SK-N-SH treated with all-trans-retinoic acid at 6 μM for 48 hours (cell line): ENCODE measurements at regions not wholly inside any gene's neighbourhood (a gene's known extent, or its start where the extent isn't known, plus 50 kb on each side); places are given as distances from the start of the nearest gene placed in this dataset.

Experiments used
- ATAC-seq: fragments of 200-7000 bp; cut with Tn5 transposase; 3 replicates; pipeline ENCODE4 v1.9.1; 2020; ENCODE audit warnings: mild to moderate bottlenecking, moderate library complexity
- ARNTL ChIP-seq: fragments of 450-650 bp; formaldehyde crosslinking; IDR thresholded peaks from 2 replicates; pipeline ENCODE4 v1.5.0; 2020; ENCODE audit warnings: low read depth, mild to moderate bottlenecking, moderate library complexity, borderline replicate concordance
- CSDC2 ChIP-seq: fragments of 250-450 bp; sonication (Bioruptor Pico); IDR thresholded peaks from 2 replicates; pipeline ENCODE4 v1.5.0; 2020; ENCODE audit warnings: mild to moderate bottlenecking, moderate library complexity
- GLIS3 ChIP-seq: fragments of 250-450 bp; sonication (Bioruptor Pico); IDR thresholded peaks from 2 replicates; pipeline ENCODE4 v1.5.0; 2020; ENCODE audit warnings: mild to moderate bottlenecking, moderate library complexity
- ISL1 ChIP-seq: fragments of 250-450 bp; sonication (Bioruptor Pico); IDR thresholded peaks from 2 replicates; pipeline ENCODE4 v2.1.2; 2022; ENCODE audit warnings: mild to moderate bottlenecking, moderate library complexity
- PPARA ChIP-seq: fragments of 250-450 bp; sonication (Bioruptor Pico); IDR thresholded peaks from 2 replicates; pipeline ENCODE4 v1.5.0; 2020; ENCODE audit warnings: mild to moderate bottlenecking, borderline replicate concordance
- SNAI2 ChIP-seq: fragments of 250-450 bp; sonication (Bioruptor Pico); IDR thresholded peaks from 2 replicates; pipeline ENCODE4 v1.5.0; 2020; ENCODE audit warnings: mild to moderate bottlenecking, moderate library complexity
- TCF4 ChIP-seq: fragments of 250-450 bp; sonication (Bioruptor Pico); IDR thresholded peaks from 2 replicates; pipeline ENCODE4 v1.8.0; 2021; ENCODE audit warnings: mild to moderate bottlenecking, moderate library complexity, borderline replicate concordance
- TOX ChIP-seq: fragments of 250-450 bp; sonication (Bioruptor Pico); IDR thresholded peaks from 2 replicates; pipeline ENCODE4 v1.8.0; 2021; ENCODE audit warnings: mild to moderate bottlenecking, moderate library complexity, borderline replicate concordance
- ZC3H10 ChIP-seq: fragments of 250-450 bp; sonication (Bioruptor Pico); IDR thresholded peaks from 2 replicates; pipeline ENCODE4 v1.5.1; 2021; ENCODE audit warnings: mild to moderate bottlenecking, moderate library complexity
- ZFP3 ChIP-seq: fragments of 250-450 bp; sonication (Bioruptor Pico); IDR thresholded peaks from 2 replicates; pipeline ENCODE4 v1.5.0; 2020; ENCODE audit warnings: mild to moderate bottlenecking, moderate library complexity
- ZFP30 ChIP-seq: fragments of 450-650 bp; formaldehyde crosslinking; IDR thresholded peaks from 2 replicates; pipeline ENCODE4 v1.5.0; 2022; ENCODE audit warnings: mild to moderate bottlenecking, moderate library complexity
- ZNF8 ChIP-seq: fragments of 450-650 bp; formaldehyde crosslinking; IDR thresholded peaks from 2 replicates; pipeline ENCODE4 v1.5.0; 2020; ENCODE audit warnings: mild to moderate bottlenecking, moderate library complexity
- TF ChIP-seq, protein P1 (sequence below): fragments of 250-450 bp; sonication (Bioruptor Pico); IDR thresholded peaks from 2 replicates; pipeline ENCODE4 v1.5.1; 2020; ENCODE audit warnings: low read depth, mild to moderate bottlenecking, moderate library complexity
- TF ChIP-seq, protein P2 (sequence below): fragments of 250-450 bp; sonication (Bioruptor Pico); IDR thresholded peaks from 2 replicates; pipeline ENCODE4 v1.5.1; 2021; ENCODE audit warnings: mild to moderate bottlenecking, moderate library complexity
- TF ChIP-seq, protein P3 (sequence below): fragments of 250-450 bp; sonication (Bioruptor Pico); IDR thresholded peaks from 2 replicates; pipeline ENCODE4 v1.8.0; 2020; ENCODE audit warnings: mild to moderate bottlenecking, moderate library complexity, borderline replicate concordance

DNA sequence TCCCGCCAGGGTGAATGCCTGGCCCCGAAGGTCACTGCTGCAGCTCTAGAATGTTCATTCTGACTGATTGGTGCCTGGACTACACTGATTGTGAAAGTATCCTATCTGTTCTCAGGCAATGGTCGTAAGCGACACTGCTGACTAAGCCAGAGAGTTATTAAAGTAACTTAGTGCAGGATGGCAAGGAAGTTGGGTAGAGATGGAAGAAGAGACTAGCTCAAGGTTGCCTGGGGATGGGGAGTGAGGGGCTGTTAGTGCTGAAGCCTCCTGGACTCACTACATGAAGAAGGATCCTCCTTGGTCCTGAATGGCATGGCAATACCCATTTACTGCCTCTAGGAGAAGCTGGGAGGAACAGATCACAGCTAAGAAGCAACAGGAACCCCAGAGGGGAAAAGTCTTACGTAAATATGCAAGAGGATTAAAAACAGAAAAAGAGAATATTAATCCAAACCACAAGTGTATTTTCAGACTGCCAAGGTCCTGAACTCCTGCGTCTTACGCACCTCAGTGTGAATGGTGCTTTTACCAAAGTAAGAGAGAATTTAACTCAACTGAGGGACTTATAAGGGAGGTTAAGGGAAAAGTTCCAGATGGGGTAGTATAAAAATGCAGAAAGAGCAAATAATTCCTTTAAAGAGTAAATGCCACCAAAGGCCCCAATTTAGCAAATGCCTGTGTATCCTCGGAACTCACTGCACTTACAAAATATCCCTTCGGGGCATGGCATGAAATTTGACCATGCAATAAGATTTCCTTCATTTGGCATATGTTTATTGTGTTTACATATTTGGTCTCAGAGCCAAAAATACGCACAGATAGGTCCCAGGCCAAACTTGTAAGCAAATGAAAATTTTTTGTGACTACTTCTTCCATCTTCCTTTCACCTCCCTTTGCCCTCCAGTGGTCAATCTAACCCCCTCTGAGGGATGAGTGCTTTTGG lies 64.0 kb upstream of the DGKG start (continued):
- TF ChIP-seq, protein P1, sequence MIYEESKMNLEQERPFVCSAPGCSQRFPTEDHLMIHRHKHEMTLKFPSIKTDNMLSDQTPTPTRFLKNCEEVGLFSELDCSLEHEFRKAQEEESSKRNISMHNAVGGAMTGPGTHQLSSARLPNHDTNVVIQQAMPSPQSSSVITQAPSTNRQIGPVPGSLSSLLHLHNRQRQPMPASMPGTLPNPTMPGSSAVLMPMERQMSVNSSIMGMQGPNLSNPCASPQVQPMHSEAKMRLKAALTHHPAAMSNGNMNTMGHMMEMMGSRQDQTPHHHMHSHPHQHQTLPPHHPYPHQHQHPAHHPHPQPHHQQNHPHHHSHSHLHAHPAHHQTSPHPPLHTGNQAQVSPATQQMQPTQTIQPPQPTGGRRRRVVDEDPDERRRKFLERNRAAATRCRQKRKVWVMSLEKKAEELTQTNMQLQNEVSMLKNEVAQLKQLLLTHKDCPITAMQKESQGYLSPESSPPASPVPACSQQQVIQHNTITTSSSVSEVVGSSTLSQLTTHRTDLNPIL (CRISPR knock-in tag), result no peak
- no peak for TF ChIP-seq GLIS3 (CRISPR knock-in tag)

DNA sequence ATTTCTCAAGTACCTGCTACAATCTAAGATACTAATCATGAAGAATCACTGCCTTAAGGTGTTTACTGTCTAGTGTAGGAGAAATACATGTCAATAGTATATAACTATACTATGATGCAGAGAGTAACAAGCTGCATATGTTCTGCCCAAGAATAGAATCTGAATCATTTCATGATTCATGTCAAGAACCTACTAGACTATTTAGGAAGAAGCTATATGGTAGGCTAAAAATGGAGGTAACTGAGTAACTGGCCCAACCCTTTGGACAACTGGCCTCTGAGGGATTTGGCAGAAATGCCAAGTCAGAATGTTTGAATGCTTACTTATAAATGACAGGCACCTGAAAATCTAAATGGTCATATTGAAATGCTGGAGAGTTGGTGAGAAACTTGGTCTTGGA lies 59.9 kb upstream of the DGKG start:
- no peak for ATAC-seq
- TF ChIP-seq ZC3H10 (CRISPR knock-in tag) (no peak), ZNF8 (CRISPR knock-in tag) (no peak), ZFP3 (CRISPR knock-in tag) (no peak), ARNTL (CRISPR knock-in tag) (no peak), TOX (no peak), ZFP30 (CRISPR knock-in tag) (no peak)

DNA sequence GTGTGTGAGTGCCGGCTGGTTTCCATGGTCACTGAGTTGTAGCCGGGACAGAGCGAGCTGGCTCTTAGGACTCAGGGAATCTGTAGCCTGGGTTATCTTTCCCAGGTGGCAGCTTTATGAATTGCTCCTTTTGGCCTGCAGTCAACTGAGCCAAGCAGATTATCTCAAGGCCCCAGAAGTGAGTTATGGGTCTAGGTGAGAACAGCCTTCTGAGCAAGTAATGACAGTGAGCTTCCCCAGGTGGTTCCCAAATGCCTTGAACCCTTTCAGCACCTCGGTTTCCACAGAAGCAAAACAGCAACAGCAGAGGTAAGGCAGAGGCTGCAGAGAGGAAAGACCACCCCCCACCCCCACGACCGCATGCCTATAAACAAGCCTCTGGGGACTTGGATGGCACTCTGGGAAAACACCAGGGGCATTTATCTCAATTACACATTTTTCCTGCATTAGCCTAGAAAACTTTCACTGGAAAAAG lies 56.7 kb upstream of the DGKG start:
- peak; percentile 11; the same call in 1 of the 3 replicates for ATAC-seq
- TF ChIP-seq TCF4 (CRISPR knock-in tag) (peak; percentile 53; the same call in 1 of the 2 replicates), ISL1 (CRISPR knock-in tag) (peak; percentile 83), PPARA (CRISPR knock-in tag) (no peak), CSDC2 (CRISPR knock-in tag) (no peak)
- TF ChIP-seq, protein P1 (CRISPR knock-in tag), result 0 out of 2 replicates have a peak, but pooled peaks have one; percentile 13

DNA sequence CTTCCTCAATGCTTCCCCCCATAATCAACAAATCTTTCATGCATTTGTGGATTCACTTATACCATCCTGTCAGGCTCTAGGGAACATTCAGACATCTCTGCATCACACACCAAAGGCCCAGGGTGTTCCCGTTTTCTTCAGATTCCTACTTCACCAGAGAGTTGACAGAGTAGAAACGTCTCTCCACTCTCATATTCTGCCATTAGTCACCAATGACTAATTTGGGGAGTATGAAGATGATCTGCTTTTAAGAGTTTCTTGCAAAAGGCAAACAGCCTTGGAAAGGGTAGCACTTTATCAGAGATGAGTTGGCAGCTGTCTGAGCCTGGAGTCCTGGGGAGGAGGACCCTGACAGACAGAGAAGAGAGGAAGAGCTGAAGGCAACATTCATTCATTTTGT lies 55.8 kb upstream of the DGKG start:
- peak; percentile 68 for ATAC-seq
- peak; percentile 73 for TF ChIP-seq ISL1 (CRISPR knock-in tag)
- 0 out of 2 replicates have a peak, but pooled peaks have one; percentile 15 for TF ChIP-seq ZC3H10 (CRISPR knock-in tag)
- TF ChIP-seq ZNF8 (CRISPR knock-in tag), result no peak
- TF ChIP-seq, all 23 proteins: peak for 2

DNA sequence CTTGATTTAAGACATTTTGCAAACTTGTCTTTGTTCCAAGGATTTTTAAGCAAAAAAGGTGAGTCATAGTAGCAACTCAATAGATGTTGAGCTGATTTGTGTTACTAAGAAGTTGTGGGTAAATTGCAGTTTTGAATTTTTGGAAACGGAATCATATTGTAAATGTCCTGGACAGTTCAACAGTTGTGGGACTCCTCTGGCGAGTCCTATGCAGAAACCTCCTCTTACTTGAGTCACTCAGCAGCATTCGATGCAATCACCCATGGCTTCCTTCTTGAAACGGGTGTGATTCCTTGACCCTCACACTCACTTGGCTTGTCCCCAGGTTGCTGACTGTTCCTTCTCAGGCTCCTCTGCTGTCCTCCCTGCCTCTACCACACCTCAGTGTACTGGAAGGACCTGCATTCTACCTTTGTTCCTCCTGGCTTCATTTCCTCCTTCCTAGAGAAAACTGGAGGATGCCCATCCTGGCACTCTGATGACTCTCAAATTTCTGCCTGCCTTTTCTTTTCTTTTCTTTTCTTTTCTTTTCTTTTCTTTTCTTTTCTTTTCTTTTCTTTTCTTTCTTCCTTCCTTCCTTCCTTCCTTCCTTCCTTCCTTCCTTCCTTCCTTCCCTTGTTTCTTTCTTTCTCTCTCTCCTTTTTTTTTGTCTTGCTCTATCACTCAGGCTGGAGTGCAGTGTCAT lies 52.8 kb upstream of the DGKG start:
- ATAC-seq, result peak; percentile 68
- TF ChIP-seq GLIS3 (CRISPR knock-in tag), result no peak
- TF ChIP-seq, protein P2, sequence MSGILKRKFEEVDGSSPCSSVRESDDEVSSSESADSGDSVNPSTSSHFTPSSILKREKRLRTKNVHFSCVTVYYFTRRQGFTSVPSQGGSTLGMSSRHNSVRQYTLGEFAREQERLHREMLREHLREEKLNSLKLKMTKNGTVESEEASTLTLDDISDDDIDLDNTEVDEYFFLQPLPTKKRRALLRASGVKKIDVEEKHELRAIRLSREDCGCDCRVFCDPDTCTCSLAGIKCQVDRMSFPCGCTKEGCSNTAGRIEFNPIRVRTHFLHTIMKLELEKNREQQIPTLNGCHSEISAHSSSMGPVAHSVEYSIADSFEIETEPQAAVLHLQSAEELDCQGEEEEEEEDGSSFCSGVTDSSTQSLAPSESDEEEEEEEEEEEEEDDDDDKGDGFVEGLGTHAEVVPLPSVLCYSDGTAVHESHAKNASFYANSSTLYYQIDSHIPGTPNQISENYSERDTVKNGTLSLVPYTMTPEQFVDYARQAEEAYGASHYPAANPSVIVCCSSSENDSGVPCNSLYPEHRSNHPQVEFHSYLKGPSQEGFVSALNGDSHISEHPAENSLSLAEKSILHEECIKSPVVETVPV (CRISPR knock-in tag), result no peak

DNA sequence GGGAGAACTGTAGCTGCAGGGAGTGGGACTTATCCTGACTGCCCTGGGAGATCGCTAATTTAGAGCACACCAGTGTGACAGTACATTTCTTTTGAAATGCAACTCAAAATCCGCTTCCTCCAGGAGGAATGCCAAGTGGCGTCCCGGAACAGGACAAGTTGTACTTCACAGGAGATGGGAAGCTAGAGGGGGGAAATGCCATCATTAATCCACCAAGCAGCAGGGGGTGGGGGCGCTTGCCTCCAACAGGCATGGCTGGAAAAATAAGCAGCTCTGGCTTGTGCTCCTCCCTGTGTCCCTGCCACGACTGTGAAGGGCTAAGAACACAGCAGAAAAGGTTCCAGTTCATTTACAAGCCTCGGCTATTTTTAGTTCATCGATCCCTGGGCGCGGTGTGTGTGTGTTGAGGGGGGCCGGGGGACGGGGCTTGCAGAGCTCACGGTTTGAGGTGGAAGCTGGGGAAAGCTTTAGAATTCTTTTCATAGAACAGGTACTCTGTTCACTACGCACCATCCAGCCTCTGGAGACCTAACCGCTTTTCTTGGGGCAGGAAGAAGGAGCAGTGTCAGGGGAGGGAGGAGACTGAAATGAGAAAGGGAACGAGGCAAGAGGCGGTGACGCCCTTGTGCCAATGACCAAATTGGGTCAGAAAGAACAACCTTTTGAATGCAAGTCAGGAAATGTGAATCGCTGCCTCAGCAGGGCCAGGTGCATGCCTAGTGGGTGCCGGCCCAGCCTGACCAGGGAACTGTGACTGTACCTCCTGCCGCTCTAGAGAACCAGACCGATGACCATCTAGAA lies 51.8 kb upstream of the DGKG start:
- TF ChIP-seq TCF4 (CRISPR knock-in tag) (no peak), ARNTL (CRISPR knock-in tag) (no peak)
- TF ChIP-seq, all 23 proteins: peak for 0
- peak; percentile 19; the same call in 2 of the 3 replicates for ATAC-seq

DNA sequence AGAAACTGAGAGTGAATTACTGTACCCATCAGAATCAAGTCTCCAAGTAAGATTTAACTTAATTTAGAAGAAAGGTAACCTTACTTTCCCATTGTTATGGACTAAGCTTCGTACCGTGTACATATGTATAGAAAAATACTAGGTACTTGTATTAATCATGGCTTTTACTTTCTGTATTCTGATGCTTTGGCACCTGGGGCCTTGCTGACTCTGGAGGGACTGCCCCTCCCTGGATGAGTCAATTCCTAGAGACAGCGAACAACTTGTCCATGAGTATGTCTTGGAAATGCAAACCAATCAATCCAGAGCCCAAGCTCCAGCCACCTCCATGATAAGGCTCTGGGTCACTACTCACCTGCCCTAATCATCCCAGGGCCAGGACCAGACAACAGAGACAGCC lies 50.0 kb upstream of the DGKG start:
- TF ChIP-seq SNAI2 (CRISPR knock-in tag) (no peak), ARNTL (CRISPR knock-in tag) (no peak), CSDC2 (CRISPR knock-in tag) (no peak), TOX (no peak), GLIS3 (CRISPR knock-in tag) (no peak)
- TF ChIP-seq, protein P1 (CRISPR knock-in tag), result no peak
- TF ChIP-seq, protein P3, sequence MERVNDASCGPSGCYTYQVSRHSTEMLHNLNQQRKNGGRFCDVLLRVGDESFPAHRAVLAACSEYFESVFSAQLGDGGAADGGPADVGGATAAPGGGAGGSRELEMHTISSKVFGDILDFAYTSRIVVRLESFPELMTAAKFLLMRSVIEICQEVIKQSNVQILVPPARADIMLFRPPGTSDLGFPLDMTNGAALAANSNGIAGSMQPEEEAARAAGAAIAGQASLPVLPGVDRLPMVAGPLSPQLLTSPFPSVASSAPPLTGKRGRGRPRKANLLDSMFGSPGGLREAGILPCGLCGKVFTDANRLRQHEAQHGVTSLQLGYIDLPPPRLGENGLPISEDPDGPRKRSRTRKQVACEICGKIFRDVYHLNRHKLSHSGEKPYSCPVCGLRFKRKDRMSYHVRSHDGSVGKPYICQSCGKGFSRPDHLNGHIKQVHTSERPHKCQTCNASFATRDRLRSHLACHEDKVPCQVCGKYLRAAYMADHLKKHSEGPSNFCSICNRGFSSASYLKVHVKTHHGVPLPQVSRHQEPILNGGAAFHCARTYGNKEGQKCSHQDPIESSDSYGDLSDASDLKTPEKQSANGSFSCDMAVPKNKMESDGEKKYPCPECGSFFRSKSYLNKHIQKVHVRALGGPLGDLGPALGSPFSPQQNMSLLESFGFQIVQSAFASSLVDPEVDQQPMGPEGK, result no peak
- TF ChIP-seq, protein P2 (CRISPR knock-in tag), result no peak
- no peak for ATAC-seq
